Chondrocyte (in vitro differentiated cells): ENCODE measurements at regions not wholly inside any gene's neighbourhood (a gene's known extent, or its start where the extent isn't known, plus 50 kb on each side); places are given as distances from the start of the nearest gene placed in this dataset.

Experiments used
- DNase-seq: peaks from one replicate; pipeline ENCODE4 v3.0.0; 2021; ENCODE audit warnings: mixed read lengths, low spot score
- H3K27ac Mint-ChIP-seq: one replicate; pipeline ENCODE4 v1.8.0; 2021; ENCODE audit warnings: mild to moderate bottlenecking, moderate library complexity, mixed read lengths; ENCODE audit not compliant: unreplicated experiment
- H3K27me3 Mint-ChIP-seq: 2 replicates; pipeline ENCODE4 v1.8.0; 2021; ENCODE audit warnings: low read depth, mixed read lengths
- H3K36me3 Mint-ChIP-seq: 2 replicates; pipeline ENCODE4 v1.8.0; 2021; ENCODE audit warnings: low read depth, mixed read lengths
- H3K4me1 Mint-ChIP-seq: 2 replicates; pipeline ENCODE4 v1.8.0; 2021; ENCODE audit warnings: low read depth, mild to moderate bottlenecking, mixed read lengths
- H3K4me3 Mint-ChIP-seq: one replicate; pipeline ENCODE4 v1.8.0; 2021; ENCODE audit warnings: mild to moderate bottlenecking, moderate library complexity, mixed read lengths; ENCODE audit not compliant: unreplicated experiment
- H3K9me3 Mint-ChIP-seq: 2 replicates; pipeline ENCODE4 v1.8.0; 2021; ENCODE audit warnings: low read depth, mixed read lengths
- TF ChIP-seq, protein P1 (sequence below): fragments of 200-600 bp; sonication (generic); IDR thresholded peaks from 2 replicates; pipeline ENCODE4 v1.5.0; 2021; ENCODE audit warnings: antibody characterized with exemption, mild to moderate bottlenecking, moderate library complexity

DNA sequence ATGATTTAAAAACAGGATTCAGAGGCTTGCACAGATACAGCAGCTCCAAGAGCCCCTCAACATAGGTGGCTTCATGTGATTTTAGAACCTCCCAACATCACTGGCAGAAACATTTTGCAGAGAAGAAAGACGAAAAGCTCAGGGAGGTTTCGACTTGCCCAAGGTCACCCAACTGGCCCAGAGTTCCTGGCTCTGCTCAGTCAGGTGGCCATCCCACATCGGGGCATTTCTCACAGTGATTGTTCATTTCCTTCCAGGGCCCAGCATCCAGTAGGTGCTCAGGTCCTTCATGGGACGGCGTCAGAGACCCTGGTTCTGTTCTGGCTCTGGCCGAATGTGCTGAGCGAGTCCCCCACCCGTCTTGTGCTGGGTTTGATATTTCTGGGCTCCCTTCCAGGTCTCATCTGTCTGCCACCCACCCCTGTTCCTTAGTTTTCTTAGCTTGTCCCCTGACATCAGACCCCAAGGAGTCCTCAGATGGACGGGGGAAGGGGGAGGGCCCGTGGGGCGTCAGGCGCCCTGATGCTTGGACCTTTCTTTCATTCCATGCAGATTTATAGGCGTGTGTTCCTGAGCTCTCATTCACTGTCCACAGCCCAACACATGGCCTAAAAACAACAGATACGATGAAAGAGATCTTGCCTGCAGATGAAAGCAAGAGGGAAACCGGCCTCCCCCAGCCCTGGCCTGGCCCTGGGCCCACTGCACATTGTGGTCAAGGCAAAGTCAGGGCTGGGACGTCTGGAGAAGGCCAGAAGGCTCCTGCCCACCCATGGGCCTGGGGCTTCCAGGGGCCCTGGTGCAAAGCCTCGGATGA, 123.1 kb upstream of the ZBTB40 start:
- peak; percentile 25 for DNase-seq
- no peaks in the 10 kb centered on the region for H3K9me3 Mint-ChIP-seq
- H3K36me3 Mint-ChIP-seq, result no peaks in the 10 kb centered on the region
- no peak overlapping the region for H3K27ac Mint-ChIP-seq
- no peak overlapping the region for H3K4me3 Mint-ChIP-seq
- no peaks in the 10 kb centered on the region for H3K4me1 Mint-ChIP-seq
- H3K27me3 Mint-ChIP-seq, result peaks cover 7% of the 10 kb centered on the region
- TF ChIP-seq, protein P1, sequence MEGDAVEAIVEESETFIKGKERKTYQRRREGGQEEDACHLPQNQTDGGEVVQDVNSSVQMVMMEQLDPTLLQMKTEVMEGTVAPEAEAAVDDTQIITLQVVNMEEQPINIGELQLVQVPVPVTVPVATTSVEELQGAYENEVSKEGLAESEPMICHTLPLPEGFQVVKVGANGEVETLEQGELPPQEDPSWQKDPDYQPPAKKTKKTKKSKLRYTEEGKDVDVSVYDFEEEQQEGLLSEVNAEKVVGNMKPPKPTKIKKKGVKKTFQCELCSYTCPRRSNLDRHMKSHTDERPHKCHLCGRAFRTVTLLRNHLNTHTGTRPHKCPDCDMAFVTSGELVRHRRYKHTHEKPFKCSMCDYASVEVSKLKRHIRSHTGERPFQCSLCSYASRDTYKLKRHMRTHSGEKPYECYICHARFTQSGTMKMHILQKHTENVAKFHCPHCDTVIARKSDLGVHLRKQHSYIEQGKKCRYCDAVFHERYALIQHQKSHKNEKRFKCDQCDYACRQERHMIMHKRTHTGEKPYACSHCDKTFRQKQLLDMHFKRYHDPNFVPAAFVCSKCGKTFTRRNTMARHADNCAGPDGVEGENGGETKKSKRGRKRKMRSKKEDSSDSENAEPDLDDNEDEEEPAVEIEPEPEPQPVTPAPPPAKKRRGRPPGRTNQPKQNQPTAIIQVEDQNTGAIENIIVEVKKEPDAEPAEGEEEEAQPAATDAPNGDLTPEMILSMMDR, result no peak

DNA sequence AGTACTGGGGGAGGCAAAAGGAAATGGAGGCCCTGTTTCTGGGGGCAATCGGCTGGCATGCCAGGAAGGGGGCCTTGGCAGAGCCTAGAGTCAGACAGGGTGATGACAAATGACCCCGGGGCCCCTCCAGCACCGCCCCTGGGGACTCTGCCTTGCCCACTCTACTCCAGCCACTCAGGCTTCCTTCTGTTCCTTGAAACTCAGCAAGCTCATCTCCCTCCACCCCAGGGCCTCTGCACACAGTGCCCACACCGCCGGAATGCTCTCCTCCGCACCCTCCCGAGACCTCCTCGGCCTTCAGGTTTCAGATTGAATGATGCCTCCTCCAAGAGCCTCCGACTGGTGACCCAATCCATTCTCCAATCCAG, 122.5 kb upstream of the ZBTB40 start:
- no peak overlapping the region for H3K4me3 Mint-ChIP-seq
- no peaks in the 10 kb centered on the region for H3K4me1 Mint-ChIP-seq
- peaks cover 12% of the 10 kb centered on the region for H3K27me3 Mint-ChIP-seq
- H3K27ac Mint-ChIP-seq, result no peak overlapping the region
- H3K36me3 Mint-ChIP-seq, result no peaks in the 10 kb centered on the region
- DNase-seq, result peak; percentile 53
- TF ChIP-seq, protein P1, result no peak
- H3K9me3 Mint-ChIP-seq, result no peaks in the 10 kb centered on the region

DNA sequence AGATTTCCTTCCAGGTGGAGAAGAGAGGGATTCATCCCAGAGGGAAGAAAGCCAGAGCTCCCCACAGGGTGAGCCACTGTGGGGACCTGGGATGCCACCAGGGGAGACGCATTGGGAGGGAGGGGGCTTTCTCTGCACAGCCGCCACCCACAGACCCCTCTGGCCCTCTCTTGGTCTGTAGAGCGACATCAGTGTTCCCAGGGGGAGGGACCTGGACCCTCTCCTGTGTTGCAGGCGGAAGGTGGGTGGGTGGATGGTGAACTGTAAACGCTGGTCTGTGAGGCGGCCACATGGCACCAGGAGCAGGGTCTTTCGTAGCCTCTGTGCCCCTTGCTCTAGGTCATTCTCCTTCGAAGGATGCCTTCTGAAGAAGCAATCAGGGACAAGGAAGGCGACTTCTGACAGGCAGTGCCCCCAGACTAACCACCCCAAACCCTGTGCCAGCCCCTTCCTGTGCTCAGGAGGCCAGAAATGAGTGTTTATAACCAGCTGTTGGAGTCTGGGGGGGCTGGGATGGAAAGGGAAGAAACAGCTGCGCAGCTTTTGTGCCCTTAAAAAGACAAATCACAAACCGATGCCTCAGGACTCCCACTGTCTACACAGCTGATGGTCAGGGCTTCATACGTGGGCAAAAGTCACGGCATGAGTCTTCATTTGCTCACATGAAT, 121.4 kb upstream of the ZBTB40 start:
- TF ChIP-seq, protein P1, result no peak
- Mint-ChIP-seq H3K4me1 (no peaks in the 10 kb centered on the region), H3K27me3 (peaks cover 12% of the 10 kb centered on the region), H3K36me3 (no peaks in the 10 kb centered on the region), H3K27ac (no peak overlapping the region), H3K4me3 (no peak overlapping the region), H3K9me3 (no peaks in the 10 kb centered on the region)
- DNase-seq, result peak; percentile 62

DNA sequence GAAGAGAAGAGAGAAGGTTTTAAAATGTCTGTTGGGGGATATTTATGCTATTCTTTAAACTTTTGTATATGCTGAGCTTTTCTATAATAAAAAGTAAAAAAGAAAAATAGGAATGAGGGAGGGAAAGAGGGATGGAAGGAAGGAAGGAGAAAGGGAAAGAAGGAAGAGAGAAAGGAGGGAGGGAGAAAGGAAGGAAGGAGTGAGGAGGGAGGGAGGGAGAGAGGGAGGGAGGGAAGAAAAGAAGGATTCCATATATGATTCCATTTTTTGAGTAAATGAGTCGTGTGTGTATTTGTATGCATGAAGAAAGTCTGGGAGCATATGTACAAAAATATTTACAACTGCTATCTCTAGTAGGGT, 120.9 kb upstream of the ZBTB40 start:
- Mint-ChIP-seq H3K27ac (no peak overlapping the region), H3K36me3 (no peaks in the 10 kb centered on the region), H3K27me3 (peaks cover 12% of the 10 kb centered on the region), H3K4me1 (no peaks in the 10 kb centered on the region), H3K4me3 (no peak overlapping the region), H3K9me3 (no peaks in the 10 kb centered on the region)
- DNase-seq, result no peak
- TF ChIP-seq, protein P1, result no peak

DNA sequence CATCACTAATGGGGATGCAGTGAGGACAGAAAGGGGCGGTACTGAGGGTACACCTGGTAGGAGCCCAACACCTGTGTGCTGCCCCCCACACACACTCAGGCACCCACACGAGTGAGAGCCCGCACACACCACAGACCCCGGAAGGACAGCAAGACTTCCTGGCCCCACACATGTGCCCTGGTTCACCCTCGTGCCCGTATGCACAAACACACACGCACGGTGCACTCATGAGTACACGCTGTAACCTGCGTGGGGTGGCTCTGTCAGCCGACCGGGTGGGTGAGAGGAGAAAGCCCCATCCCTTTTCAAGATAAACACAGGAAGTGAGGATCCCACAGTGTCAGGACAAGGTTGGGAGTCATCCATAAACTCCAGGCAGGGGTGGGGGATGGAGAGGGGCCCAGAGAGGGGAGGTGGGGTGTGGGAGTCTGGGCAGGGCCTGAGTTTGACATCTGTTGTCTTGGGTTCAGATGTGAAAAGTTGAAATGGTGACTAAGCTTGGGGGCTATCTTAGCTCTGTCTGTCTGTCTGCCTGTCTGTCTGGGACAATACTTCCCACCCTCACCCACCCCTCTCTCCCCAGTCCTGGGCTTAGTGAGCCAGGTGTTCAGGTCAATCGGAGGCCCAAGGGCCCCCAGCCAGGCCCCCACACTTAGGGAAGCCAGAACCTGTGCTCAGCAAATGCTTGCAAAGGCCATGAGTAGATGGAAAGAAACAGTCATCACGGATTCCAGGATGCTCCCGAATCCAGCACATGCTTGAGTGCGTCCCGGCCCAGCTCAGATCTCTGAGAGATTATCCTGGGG, 119.8 kb upstream of the ZBTB40 start:
- TF ChIP-seq, protein P1, result no peak
- Mint-ChIP-seq H3K27ac (no peak overlapping the region), H3K27me3 (peaks cover 11% of the 10 kb centered on the region), H3K4me3 (no peak overlapping the region), H3K4me1 (no peaks in the 10 kb centered on the region), H3K9me3 (no peaks in the 10 kb centered on the region), H3K36me3 (no peaks in the 10 kb centered on the region)
- DNase-seq, result peak; percentile 73
